Tibial artery (tissue), 4 donors: ENCODE measurements at regions not wholly inside any gene's neighbourhood (a gene's known extent, or its start where the extent isn't known, plus 50 kb on each side); places are given as distances from the start of the nearest gene placed in this dataset.
"Not testable (repeated sequence)": the region's sequence is repeated elsewhere in the genome, so short reads cannot be mapped to it uniquely, and the experiment has no call there.

Experiments used
- DNase-seq, 2 donors: peaks; one replicate each; pipeline ENCODE4 v3.0.0-alpha.2; 2019
- H3K27ac ChIP-seq, 2 donors: fragments of 200-600 bp; sonication (generic) in 1 of 2; 1 replicate in 1 of 2; 2 replicates in 1 of 2; pipeline ENCODE4 v1.5.1; 2018 to 2019; ENCODE audit warnings: mild to moderate bottlenecking in 1 of 2
- H3K27me3 ChIP-seq, 2 donors: fragments of 200-600 bp; sonication (generic) in 1 of 2; one replicate each; pipeline versions ENCODE4 v1.5.1 to v1.6.0; 2016 to 2019
- H3K36me3 ChIP-seq, 3 donors: fragments of 200-600 bp; sonication (generic) in 2 of 3; one replicate each; pipeline ENCODE4 v1.5.1; 2016 to 2019; ENCODE audit warnings: mild to moderate bottlenecking in 2 of 3
- H3K4me1 ChIP-seq, 4 donors: fragments of 200-600 bp; sonication (generic) in 2 of 4; 1 replicate in 3 of 4; 2 replicates in 1 of 4; pipeline ENCODE4 v1.5.1; 2016 to 2019
- H3K4me3 ChIP-seq, 2 donors: fragments of 200-600 bp; sonication (generic) in 1 of 2; 1 replicate in 1 of 2; 2 replicates in 1 of 2; pipeline ENCODE4 v1.5.1; 2018 to 2019; ENCODE audit warnings: mild to moderate bottlenecking in 2 of 2
- H3K9me3 ChIP-seq, 3 donors: fragments of 200-600 bp; sonication (generic) in 1 of 3; one replicate each; pipeline ENCODE4 v1.5.1; 2016 to 2019
- intact Hi-C: fragments of 100-400 bp; cut with DNase I; formaldehyde crosslinking; loops from one replicate; pipeline ENCODE4 v1.15.0; 2023; ENCODE audit warnings: low total_unique reads
- TF ChIP-seq, protein P1 (sequence below), 2 experiments: fragments of 200-600 bp in 1 of 2; fragments of 450-650 bp in 1 of 2; IDR thresholded peaks; one replicate each; pipeline ENCODE4 v1.5.1; 2017 to 2019; ENCODE audit warnings: antibody characterized with exemption in 2 of 2, mild to moderate bottlenecking in 1 of 2, moderate library complexity in 1 of 2

DNA sequence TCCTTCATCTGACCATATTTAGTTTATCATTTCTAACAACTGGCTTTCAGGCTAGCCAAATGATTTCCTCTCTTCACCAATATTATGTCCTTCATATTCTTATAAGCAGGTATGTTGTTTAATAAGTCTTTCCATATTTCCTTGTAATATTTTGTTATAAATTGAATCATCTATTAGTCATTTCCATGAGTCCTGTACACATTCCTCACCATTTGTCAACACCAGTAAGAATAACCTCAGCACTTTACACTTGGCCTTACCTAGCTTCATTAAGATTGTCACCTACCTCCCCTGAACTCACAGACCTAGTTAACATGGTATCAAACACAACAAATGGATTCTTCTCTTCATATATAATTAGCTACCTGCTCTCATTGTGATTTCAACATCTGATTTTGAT, 282.3 kb downstream of the SEMA3D start:
- Histone ChIP-seq H3K27ac (no peak overlapping the region), H3K9me3 (no peaks in the 10 kb centered on the region), H3K4me1 (peaks cover 0 to 5% (median 0%) of the 10 kb centered on the region in 4 donors), H3K4me3 (no peak overlapping the region), H3K36me3 (no peaks in the 10 kb centered on the region), H3K27me3 (no peaks in the 10 kb centered on the region)
- intact Hi-C loops = no loop called here
- TF ChIP-seq, protein P1, sequence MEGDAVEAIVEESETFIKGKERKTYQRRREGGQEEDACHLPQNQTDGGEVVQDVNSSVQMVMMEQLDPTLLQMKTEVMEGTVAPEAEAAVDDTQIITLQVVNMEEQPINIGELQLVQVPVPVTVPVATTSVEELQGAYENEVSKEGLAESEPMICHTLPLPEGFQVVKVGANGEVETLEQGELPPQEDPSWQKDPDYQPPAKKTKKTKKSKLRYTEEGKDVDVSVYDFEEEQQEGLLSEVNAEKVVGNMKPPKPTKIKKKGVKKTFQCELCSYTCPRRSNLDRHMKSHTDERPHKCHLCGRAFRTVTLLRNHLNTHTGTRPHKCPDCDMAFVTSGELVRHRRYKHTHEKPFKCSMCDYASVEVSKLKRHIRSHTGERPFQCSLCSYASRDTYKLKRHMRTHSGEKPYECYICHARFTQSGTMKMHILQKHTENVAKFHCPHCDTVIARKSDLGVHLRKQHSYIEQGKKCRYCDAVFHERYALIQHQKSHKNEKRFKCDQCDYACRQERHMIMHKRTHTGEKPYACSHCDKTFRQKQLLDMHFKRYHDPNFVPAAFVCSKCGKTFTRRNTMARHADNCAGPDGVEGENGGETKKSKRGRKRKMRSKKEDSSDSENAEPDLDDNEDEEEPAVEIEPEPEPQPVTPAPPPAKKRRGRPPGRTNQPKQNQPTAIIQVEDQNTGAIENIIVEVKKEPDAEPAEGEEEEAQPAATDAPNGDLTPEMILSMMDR (IDR thresholded peaks at IDR 0.05) = no peak
- no peak for DNase-seq

DNA sequence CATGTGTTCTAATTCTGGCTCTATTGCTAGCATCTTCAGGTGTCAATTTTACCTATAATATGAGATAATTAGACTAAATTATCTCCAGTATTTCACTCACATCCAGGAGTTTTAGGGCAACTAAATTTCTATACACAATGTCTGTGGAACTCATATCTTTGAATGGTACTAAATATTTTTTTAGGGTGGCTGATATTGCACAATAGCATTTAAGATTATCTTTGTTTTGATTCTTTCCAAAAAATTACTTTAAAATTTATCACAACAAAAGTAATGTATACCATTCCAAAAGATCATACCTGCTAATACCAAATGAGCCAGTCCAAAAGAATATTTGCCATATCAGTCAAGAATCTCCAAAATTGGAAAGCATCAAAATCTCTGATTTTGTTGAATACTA, 285.5 kb downstream of the SEMA3D start:
- no peaks in the 10 kb centered on the region for H3K27me3 ChIP-seq
- H3K9me3 ChIP-seq = no peaks in the 10 kb centered on the region
- intact Hi-C loops = no loop called here
- H3K4me1 ChIP-seq = no peaks in the 10 kb centered on the region
- H3K36me3 ChIP-seq = no peaks in the 10 kb centered on the region
- H3K4me3 ChIP-seq = no peak overlapping the region
- no peak overlapping the region for H3K27ac ChIP-seq
- no peak for DNase-seq
- TF ChIP-seq, protein P1 (IDR thresholded peaks at IDR 0.05) = no peak

DNA sequence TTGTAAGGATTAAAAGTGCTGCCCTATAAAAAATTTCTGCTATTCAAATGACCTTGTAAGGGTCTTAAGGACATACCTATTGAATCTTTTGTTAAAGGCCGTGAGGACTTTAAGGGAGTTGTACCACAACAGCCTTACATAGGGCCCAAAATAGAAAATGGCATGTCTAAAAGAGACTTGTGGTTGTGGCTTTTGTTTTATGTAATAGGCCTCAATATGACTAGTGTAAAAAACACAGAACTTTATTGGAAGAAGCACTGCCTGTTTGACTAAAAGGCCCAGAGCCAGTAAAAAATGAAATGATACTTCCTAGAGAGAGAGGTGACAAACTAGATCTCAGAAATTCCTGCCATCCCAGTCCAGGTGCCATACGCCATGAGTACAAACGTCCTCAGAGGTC, 286.6 kb downstream of the SEMA3D start:
- Histone ChIP-seq H3K9me3 (no peaks in the 10 kb centered on the region), H3K4me1 (no peaks in the 10 kb centered on the region), H3K27me3 (no peaks in the 10 kb centered on the region), H3K36me3 (no peaks in the 10 kb centered on the region), H3K27ac (no peak overlapping the region), H3K4me3 (no peak overlapping the region)
- DNase-seq = no peak
- intact Hi-C loops = no loop called here
- TF ChIP-seq, protein P1 (IDR thresholded peaks at IDR 0.05) = no peak

DNA sequence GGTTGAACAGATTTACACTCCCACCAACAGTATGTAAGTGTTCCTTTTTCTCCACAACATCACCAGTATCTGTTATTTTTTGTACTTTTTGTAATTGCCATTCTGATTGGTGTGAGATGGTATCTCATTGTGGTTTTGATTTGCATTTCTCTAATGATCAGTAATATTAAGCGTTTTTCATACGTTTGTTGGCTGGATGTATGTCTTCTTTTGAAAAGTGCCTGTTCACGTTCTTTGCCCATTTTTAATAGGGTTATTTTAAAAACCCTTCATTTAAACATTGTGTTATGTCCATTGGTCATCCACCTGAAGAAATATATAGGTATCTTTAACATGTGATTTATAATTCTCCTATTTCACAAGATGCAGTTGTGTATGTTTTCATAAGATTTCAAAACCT, 291.3 kb downstream of the SEMA3D start:
- H3K4me1 ChIP-seq = no peaks in the 10 kb centered on the region
- H3K9me3 ChIP-seq = no peaks in the 10 kb centered on the region
- TF ChIP-seq, protein P1 (IDR thresholded peaks at IDR 0.05) = no peak
- no peaks in the 10 kb centered on the region for H3K36me3 ChIP-seq
- H3K27me3 ChIP-seq = no peaks in the 10 kb centered on the region
- no peak overlapping the region for H3K27ac ChIP-seq
- intact Hi-C loops = no loop called here
- no peak overlapping the region for H3K4me3 ChIP-seq
- no peak for DNase-seq

DNA sequence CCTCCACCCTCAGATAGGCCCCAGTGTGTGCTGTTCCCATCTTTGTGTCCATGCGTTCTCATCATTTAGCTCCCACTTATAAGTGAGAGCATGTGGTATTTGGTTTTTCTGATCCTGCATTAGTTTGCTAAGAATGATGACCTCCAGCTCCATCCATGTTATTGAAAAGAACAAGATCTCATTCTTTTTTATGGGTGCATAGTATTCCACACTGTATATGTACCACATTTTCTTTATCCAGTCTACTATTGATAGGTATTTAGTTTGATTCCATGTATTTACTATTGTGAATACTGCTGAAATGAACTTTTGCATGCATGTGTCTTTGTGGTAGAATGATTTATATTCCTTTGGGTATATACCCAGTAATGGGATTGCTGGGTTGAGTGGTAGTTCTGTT, 303.3 kb downstream of the SEMA3D start:
- DNase-seq, H3K27ac ChIP-seq, H3K4me1 ChIP-seq, H3K27me3 ChIP-seq, intact Hi-C loops, H3K9me3 ChIP-seq, H3K36me3 ChIP-seq, H3K4me3 ChIP-seq: not testable (repeated sequence)

DNA sequence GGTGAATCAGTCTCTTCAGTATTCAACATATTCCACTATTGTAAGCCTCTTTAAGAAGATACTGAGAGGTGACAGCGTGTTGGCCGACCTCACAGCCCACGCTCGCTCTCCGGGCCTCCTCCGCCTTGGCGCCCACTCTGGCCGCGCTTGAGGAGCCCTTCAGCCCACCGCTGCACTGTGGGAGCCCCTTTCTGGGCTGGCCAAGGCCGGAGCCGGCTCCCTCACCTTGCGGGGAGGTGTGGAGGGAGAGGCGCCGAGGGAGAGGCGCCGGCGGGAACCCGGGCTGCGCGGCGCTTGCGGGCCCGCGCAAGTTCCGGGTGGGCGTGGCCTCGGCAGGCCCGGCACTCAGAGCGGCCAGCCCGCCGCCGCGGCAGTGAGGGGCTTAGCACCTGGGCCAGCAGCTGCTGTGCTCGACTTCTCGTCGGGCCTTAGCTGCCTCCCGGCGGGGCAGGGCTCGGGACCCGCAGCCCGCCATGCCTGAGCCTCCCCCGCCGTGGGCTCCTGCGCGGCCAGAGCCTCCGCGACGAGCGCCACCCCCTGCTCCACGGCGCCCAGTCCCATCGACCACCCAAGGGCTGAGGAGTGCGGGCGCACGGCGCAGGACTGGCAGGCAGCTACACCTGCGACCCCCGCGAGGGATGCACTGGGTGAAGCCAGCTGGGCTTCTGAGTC, 306.4 kb downstream of the SEMA3D start:
- H3K4me3 ChIP-seq, H3K4me1 ChIP-seq, H3K36me3 ChIP-seq, H3K27me3 ChIP-seq, H3K27ac ChIP-seq, intact Hi-C loops, DNase-seq, H3K9me3 ChIP-seq: not testable (repeated sequence)
